ENCODE measurements at regions not wholly inside any gene's neighbourhood (a gene's known extent, or its start where the extent isn't known, plus 50 kb on each side); places are given as distances from the start of the nearest gene placed in this dataset.
A peak's percentile ranks its signal among the peaks of the same experiment; 100 is the strongest.

GRCh38 chr7:155181768-155182167 is 111.6 kb downstream of the HTR5A start:
- WGBS, result 83% methylated on average over 8 of the region's 8 CpGs
- Histone ChIP-seq H3K4me1 (ENCODE audit: control insufficient read depth in 4 of 4, insufficient read depth in 4 of 4, low read length in 3 of 4) (peaks cover 0 to 9% (median 5%) of the 10 kb centered on the region in 4 donors), H3K36me3 (ENCODE audit: control insufficient read depth in 4 of 4, insufficient read depth in 3 of 4, low read depth in 1 of 4, low read length in 3 of 4) (peaks cover 0 to 3% (median 0%) of the 10 kb centered on the region in 4 donors), H3K27me3 (ENCODE audit: control insufficient read depth in 4 of 4, insufficient read depth in 4 of 4, low read length in 3 of 4) (no peaks in the 10 kb centered on the region), H3K9me3 (ENCODE audit: control insufficient read depth in 4 of 4, low read length in 3 of 4) (peaks cover 7 to 17% (median 10%) of the 10 kb centered on the region in 4 donors), H3K27ac (ENCODE audit: low read depth in 1 of 2, low read length in 2 of 2) (no peak overlapping the region), H3K4me3 (ENCODE audit: low read depth in 1 of 3, low read length in 3 of 3) (no peak overlapping the region), H3K9ac (ENCODE audit: low read depth in 1 of 2, low read length in 2 of 2) (no peak overlapping the region)
- TF ChIP-seq EGR1 (IDR thresholded peaks at IDR 0.05; ENCODE audit: low read depth in 2 of 2) (no peak), SP1 (IDR thresholded peaks at IDR 0.05) (no peak), NR2F2 (IDR thresholded peaks at IDR 0.05) (no peak), JUND (IDR thresholded peaks at IDR 0.05) (no peak), HNF4A (conservative IDR thresholded peaks at IDR 0.05) (no peak), FOXA2 (IDR thresholded peaks at IDR 0.05) (no peak), REST (IDR thresholded peaks at IDR 0.05) (no peak), HNF4G (IDR thresholded peaks at IDR 0.05) (no peak)
- DNase-seq (ENCODE audit: low spot score), result peak; percentile 10

GRCh38 chr7:155182406-155182970 is 112.4 kb downstream of the HTR5A start:
- H3K36me3 ChIP-seq (ENCODE audit: control insufficient read depth in 4 of 4, insufficient read depth in 3 of 4, low read depth in 1 of 4, low read length in 3 of 4), result peaks cover 0 to 3% (median 0%) of the 10 kb centered on the region in 4 donors
- 96% methylated on average over 8 of the region's 8 CpGs for WGBS
- peaks cover 0 to 9% (median 5%) of the 10 kb centered on the region in 4 donors for H3K4me1 ChIP-seq (ENCODE audit: control insufficient read depth in 4 of 4, insufficient read depth in 4 of 4, low read length in 3 of 4)
- peak; percentile 17 for DNase-seq (ENCODE audit: low spot score)
- H3K27me3 ChIP-seq (ENCODE audit: control insufficient read depth in 4 of 4, insufficient read depth in 4 of 4, low read length in 3 of 4), result no peaks in the 10 kb centered on the region
- TF ChIP-seq EGR1 (IDR thresholded peaks at IDR 0.05; ENCODE audit: low read depth in 2 of 2) (no peak), ATF3 (IDR thresholded peaks at IDR 0.05) (no peak), NR2F2 (IDR thresholded peaks at IDR 0.05) (no peak), GABPA (IDR thresholded peaks at IDR 0.05 in 1 of 2, conservative IDR thresholded peaks at IDR 0.05 in 1 of 2) (no peak), FOXA1 (IDR thresholded peaks at IDR 0.05) (no peak), RXRA (IDR thresholded peaks at IDR 0.05) (no peak), REST (IDR thresholded peaks at IDR 0.05) (no peak), ZBTB33 (IDR thresholded peaks at IDR 0.05) (no peak), SP1 (IDR thresholded peaks at IDR 0.05) (no peak)
- no peak overlapping the region for H3K9ac ChIP-seq (ENCODE audit: low read depth in 1 of 2, low read length in 2 of 2)
- no peak overlapping the region for H3K4me3 ChIP-seq (ENCODE audit: low read depth in 1 of 3, low read length in 3 of 3)
- H3K27ac ChIP-seq (ENCODE audit: low read depth in 1 of 2, low read length in 2 of 2), result no peak overlapping the region
- H3K9me3 ChIP-seq (ENCODE audit: control insufficient read depth in 4 of 4, low read length in 3 of 4), result peaks cover 9 to 17% (median 10%) of the 10 kb centered on the region in 4 donors
